H9 (cell line): ENCODE measurements at regions not wholly inside any gene's neighbourhood (a gene's known extent, or its start where the extent isn't known, plus 50 kb on each side); places are given as distances from the start of the nearest gene placed in this dataset.

ENCODE experiments used
- DNase-seq: peaks from one replicate; pipeline ENCODE4 v3.0.0-alpha.2; 2017
- H2AFZ ChIP-seq: one replicate; pipeline ENCODE4 v1.6.1; 2013; ENCODE audit warnings: mild to moderate bottlenecking, low read length, control low read depth, moderate library complexity
- H2AK5ac ChIP-seq: 2 replicates; pipeline ENCODE4 v1.6.1; 2013; ENCODE audit warnings: low read length, control low read depth, mixed read lengths; ENCODE audit not compliant: insufficient read length
- H2BK120ac ChIP-seq: one replicate; pipeline ENCODE4 v1.6.1; 2013; ENCODE audit warnings: low read depth, mild to moderate bottlenecking, low read length, control low read depth, inconsistent platforms; ENCODE audit not compliant: poor library complexity, severe bottlenecking
- H2BK12ac ChIP-seq: 2 replicates; pipeline ENCODE4 v1.6.1; 2013; ENCODE audit warnings: low read length, control low read depth, mixed read lengths, low read depth; ENCODE audit not compliant: insufficient read length
- H2BK15ac ChIP-seq: 2 replicates; pipeline ENCODE4 v1.6.1; 2013; ENCODE audit warnings: low read depth, low read length, control low read depth
- H2BK20ac ChIP-seq: one replicate; pipeline ENCODE4 v1.6.1; 2013; ENCODE audit warnings: low read depth, mild to moderate bottlenecking, low read length, control low read depth, inconsistent platforms; ENCODE audit not compliant: poor library complexity, severe bottlenecking
- H2BK5ac ChIP-seq: 2 replicates; pipeline ENCODE4 v1.6.1; 2013; ENCODE audit warnings: low read length, control low read depth, mixed read lengths; ENCODE audit not compliant: insufficient read length
- H3K14ac ChIP-seq: 2 replicates; pipeline ENCODE4 v1.6.1; 2013; ENCODE audit warnings: low read length, control low read depth; ENCODE audit not compliant: insufficient read depth
- H3K18ac ChIP-seq: 2 replicates; pipeline ENCODE4 v1.6.1; 2013; ENCODE audit warnings: low read depth, mild to moderate bottlenecking, mixed read lengths, low read length, control low read depth; ENCODE audit not compliant: insufficient read length
- H3K23ac ChIP-seq: 2 replicates; pipeline ENCODE4 v1.6.1; 2013; ENCODE audit warnings: low read length, control low read depth, mixed read lengths, low read depth; ENCODE audit not compliant: insufficient read length
- H3K23me2 ChIP-seq: 2 replicates; pipeline ENCODE4 v1.6.1; 2013; ENCODE audit warnings: low read depth, mild to moderate bottlenecking, mixed read lengths, low read length, control low read depth; ENCODE audit not compliant: insufficient read length, poor library complexity, severe bottlenecking
- H3K27ac ChIP-seq: 2 replicates; pipeline ENCODE4 v1.5.1; 2013; ENCODE audit warnings: low read length, control low read depth, mixed read lengths, low read depth; ENCODE audit not compliant: insufficient read length
- H3K27me3 ChIP-seq: 2 replicates; pipeline ENCODE4 v1.6.1; 2013; ENCODE audit warnings: low read length, control low read depth, inconsistent platforms; ENCODE audit not compliant: insufficient read depth
- H3K4ac ChIP-seq: 2 replicates; pipeline ENCODE4 v1.6.1; 2013; ENCODE audit warnings: low read depth, mild to moderate bottlenecking, control low read depth, inconsistent platforms, low read length, moderate library complexity
- H3K4me1 ChIP-seq: 2 replicates; pipeline ENCODE4 v1.6.1; 2013; ENCODE audit warnings: low read length, control low read depth, inconsistent platforms; ENCODE audit not compliant: insufficient read depth
- H3K4me2 ChIP-seq: 2 replicates; pipeline ENCODE4 v1.6.1; 2013; ENCODE audit warnings: low read length, control low read depth, mixed read lengths; ENCODE audit not compliant: insufficient read length, insufficient read depth
- H3K56ac ChIP-seq: 2 replicates; pipeline ENCODE4 v1.6.1; 2013; ENCODE audit warnings: low read depth, mild to moderate bottlenecking, mixed read lengths, low read length, control low read depth; ENCODE audit not compliant: insufficient read length
- H3K79me1 ChIP-seq: 2 replicates; pipeline ENCODE4 v1.6.1; 2013; ENCODE audit warnings: low read depth, mild to moderate bottlenecking, moderate library complexity, low read length, control low read depth, inconsistent platforms; ENCODE audit not compliant: insufficient read depth, poor library complexity, severe bottlenecking
- H3K79me2 ChIP-seq: 2 replicates; pipeline ENCODE4 v1.6.1; 2013; ENCODE audit warnings: low read length, control low read depth, inconsistent platforms; ENCODE audit not compliant: insufficient read depth
- H3K9ac ChIP-seq: 2 replicates; pipeline ENCODE4 v1.6.1; 2013; ENCODE audit warnings: low read length, control low read depth, mixed read lengths; ENCODE audit not compliant: insufficient read length; ENCODE audit errors: extremely low read depth
- H3K9me3 ChIP-seq: one replicate; pipeline ENCODE4 v1.6.1; 2013; ENCODE audit warnings: low read depth, low read length, inconsistent platforms; ENCODE audit not compliant: control insufficient read depth
- H3T11ph ChIP-seq: one replicate; pipeline ENCODE4 v1.6.1; 2013; ENCODE audit warnings: mild to moderate bottlenecking, low read length, control low read depth, inconsistent platforms
- H4K20me1 ChIP-seq: one replicate; pipeline ENCODE4 v1.6.1; 2013; ENCODE audit not compliant: control insufficient read depth, insufficient read length, insufficient read depth
- H4K5ac ChIP-seq: 2 replicates; pipeline ENCODE4 v1.6.1; 2013; ENCODE audit warnings: low read depth, mild to moderate bottlenecking, mixed read lengths, low read length, control low read depth; ENCODE audit not compliant: insufficient read length
- H4K8ac ChIP-seq: replicated peaks from 2 replicates; pipeline ENCODE4 v1.6.1; 2013; ENCODE audit warnings: low read length, control low read depth, mixed read lengths, low read depth; ENCODE audit not compliant: insufficient read length
- H4K91ac ChIP-seq: 2 replicates; pipeline ENCODE4 v1.6.1; 2013; ENCODE audit warnings: low read depth, mild to moderate bottlenecking, moderate library complexity, mixed read lengths, low read length, control low read depth; ENCODE audit not compliant: insufficient read length
- H3K27ac Mint-ChIP-seq, 3 experiments: 2 replicates in 2 of 3; 3 replicates in 1 of 3; pipeline ENCODE4 v1.8.0; 2020 to 2021; ENCODE audit warnings: mixed read lengths in 3 of 3, mild to moderate bottlenecking in 1 of 3, moderate library complexity in 1 of 3
- H3K27me3 Mint-ChIP-seq: 2 replicates; pipeline ENCODE4 v1.8.0; 2021; ENCODE audit warnings: low read depth, mild to moderate bottlenecking, moderate library complexity, mixed read lengths
- H3K36me3 Mint-ChIP-seq, 3 experiments: 2 replicates in 2 of 3; 3 replicates in 1 of 3; pipeline ENCODE4 v1.8.0; 2020 to 2021; ENCODE audit warnings: low read depth in 3 of 3, mixed read lengths in 3 of 3; ENCODE audit not compliant: insufficient read depth in 1 of 3
- H3K4me1 Mint-ChIP-seq, 2 experiments: 2 replicates each; pipeline ENCODE4 v1.8.0; 2020; ENCODE audit warnings: mixed read lengths in 2 of 2
- H3K4me3 Mint-ChIP-seq, 2 experiments: 2 replicates in 1 of 2; 3 replicates in 1 of 2; pipeline ENCODE4 v1.8.0; 2020 to 2021; ENCODE audit warnings: mild to moderate bottlenecking in 2 of 2, mixed read lengths in 2 of 2, moderate library complexity in 1 of 2
- H3K9me3 Mint-ChIP-seq, 2 experiments: 2 replicates in 1 of 2; 3 replicates in 1 of 2; pipeline ENCODE4 v1.8.0; 2020; ENCODE audit warnings: mild to moderate bottlenecking in 2 of 2, mixed read lengths in 2 of 2, moderate library complexity in 1 of 2
- CTCF ChIP-seq: fragments of 200-600 bp; sonication (generic); conservative IDR thresholded peaks from 3 replicates; pipeline ENCODE4 v1.8.0; 2021; ENCODE audit warnings: antibody characterized with exemption, mild to moderate bottlenecking
- WGBS: extraction: QIAGEN DNeasy Blood & Tissue Kit; methylation state at CpG from one replicate; pipeline ENCODE4 v1.1.7; 2013; ENCODE audit warnings: missing lambda C conversion rate, low lambda C conversion rate, mixed read lengths; ENCODE audit not compliant: insufficient read length; ENCODE audit errors: extremely low coverage; 5-methylcytosine and 5-hydroxymethylcytosine counted together

- no peaks in the 10 kb centered on the region for H3K4me1 ChIP-seq
- H3K27me3 Mint-ChIP-seq, result no peaks in the 10 kb centered on the region
Observed at GRCh38 chr4:96152824-96153223, 312.9 kb downstream of the PDHA2 start.

More at GRCh38 chr4:96152824-96153223, 312.9 kb downstream of the PDHA2 start:
- no peak overlapping the region for H3K27ac Mint-ChIP-seq
- H4K8ac ChIP-seq, result no peak overlapping the region
- no peak overlapping the region for H2AFZ ChIP-seq
- no peak overlapping the region for H3K9ac ChIP-seq
- no CpG with 5 or more reads among the region's 2 CpGs for WGBS
- H4K5ac ChIP-seq, result no peak overlapping the region
- H3K4me1 Mint-ChIP-seq, result peaks cover 4 to 8% of the 10 kb centered on the region in 2 experiments; a peak in 2 of 4 replicates
- no peaks in the 10 kb centered on the region for H4K20me1 ChIP-seq
- no peak overlapping the region for H2BK20ac ChIP-seq
- no peak overlapping the region for H4K91ac ChIP-seq
- peaks cover 0 to 2% of the 10 kb centered on the region in 2 experiments; a peak in 1 of 5 replicates for H3K9me3 Mint-ChIP-seq
- H3K27me3 ChIP-seq, result no peaks in the 10 kb centered on the region
- no peak for TF ChIP-seq CTCF
- no peak overlapping the region for H3K4ac ChIP-seq
- H3K56ac ChIP-seq, result no peak overlapping the region
- H2BK12ac ChIP-seq, result no peak overlapping the region
- H3T11ph ChIP-seq, result no peak overlapping the region
- H3K9me3 ChIP-seq, result no peaks in the 10 kb centered on the region
- H2BK120ac ChIP-seq, result no peak overlapping the region
- H3K79me2 ChIP-seq, result no peaks in the 10 kb centered on the region
- H3K27ac ChIP-seq, result no peak overlapping the region
- H3K4me2 ChIP-seq, result no peak overlapping the region
- no peak overlapping the region for H3K18ac ChIP-seq
- DNase-seq, result no peak
- no peaks in the 10 kb centered on the region for H3K23me2 ChIP-seq
- no peak overlapping the region for H2BK5ac ChIP-seq
- no peak overlapping the region for H2BK15ac ChIP-seq
- no peak overlapping the region for H2AK5ac ChIP-seq
- no peak overlapping the region for H3K4me3 Mint-ChIP-seq
- H3K14ac ChIP-seq, result no peak overlapping the region
- H3K79me1 ChIP-seq, result no peaks in the 10 kb centered on the region
- H3K23ac ChIP-seq, result no peak overlapping the region
- H3K36me3 Mint-ChIP-seq, result no peaks in the 10 kb centered on the region; a peak in 1 of 7 replicates
